Activated T-helper 1 cell treated with anti-CD3 and anti-CD28 coated beads, Interleukin-12 subunit alpha, Interleukin-12 subunit beta, Interleukin-2, Interleukin-4 antibody, amounts not matched to agents 30 ng/mL and 10 ng/mL and 1 ng/mL, durations not matched to agents 14 hours and 24 hours and 36 hours (primary cell): ENCODE measurements at regions not wholly inside any gene's neighbourhood (a gene's known extent, or its start where the extent isn't known, plus 50 kb on each side); places are given as distances from the start of the nearest gene placed in this dataset.

Experiments
- DNase-seq: peaks from one replicate; pipeline ENCODE4 v3.0.0; 2021; ENCODE audit warnings: low spot score
- H3K27ac Mint-ChIP-seq: one replicate; pipeline ENCODE4 v1.8.0; 2021; ENCODE audit warnings: mild to moderate bottlenecking, mixed read lengths
- H3K27me3 Mint-ChIP-seq: one replicate; pipeline ENCODE4 v1.8.0; 2022; ENCODE audit warnings: mild to moderate bottlenecking, moderate library complexity, mixed read lengths; ENCODE audit not compliant: insufficient read depth
- H3K36me3 Mint-ChIP-seq: one replicate; pipeline ENCODE4 v1.8.0; 2021; ENCODE audit warnings: low read depth, mixed read lengths
- H3K4me1 Mint-ChIP-seq: one replicate; pipeline ENCODE4 v1.8.0; 2021; ENCODE audit warnings: low read depth, mixed read lengths
- H3K4me3 Mint-ChIP-seq: one replicate; pipeline ENCODE4 v1.8.0; 2021; ENCODE audit warnings: mild to moderate bottlenecking, moderate library complexity, mixed read lengths
- H3K9me3 Mint-ChIP-seq: one replicate; pipeline ENCODE4 v1.8.0; 2021; ENCODE audit warnings: mixed read lengths
- intact Hi-C: fragments of 100-400 bp; cut with micrococcal nuclease; formaldehyde crosslinking; loops from one replicate; pipeline ENCODE4 v1.15.1; 2024

- Mint-ChIP-seq H3K4me1 (no peaks in the 10 kb centered on the region), H3K27ac (no peak overlapping the region), H3K36me3 (no peaks in the 10 kb centered on the region), H3K4me3 (no peak overlapping the region), H3K9me3 (no peaks in the 10 kb centered on the region), H3K27me3 (no peaks in the 10 kb centered on the region)
- intact Hi-C loops: no loop called here
- no peak for DNase-seq
These were observed 1028.5 kb downstream of the CDH18 start for GRCh38 chr5:18959535-18959934.

GRCh38 chr5:18961234-18961633 is 1026.8 kb downstream of the CDH18 start:
- intact Hi-C loops: no loop called here
- Mint-ChIP-seq H3K27ac (no peak overlapping the region), H3K27me3 (no peaks in the 10 kb centered on the region), H3K4me3 (no peak overlapping the region), H3K4me1 (no peaks in the 10 kb centered on the region), H3K36me3 (no peaks in the 10 kb centered on the region), H3K9me3 (peaks cover 7% of the 10 kb centered on the region)
- no peak for DNase-seq

- H3K9me3 Mint-ChIP-seq: peaks cover 7% of the 10 kb centered on the region
- H3K4me3 Mint-ChIP-seq: no peak overlapping the region
- H3K4me1 Mint-ChIP-seq: no peaks in the 10 kb centered on the region
- DNase-seq: no peak
- no peak overlapping the region for H3K27ac Mint-ChIP-seq
- intact Hi-C loops: no loop called here
- no peaks in the 10 kb centered on the region for H3K36me3 Mint-ChIP-seq
- H3K27me3 Mint-ChIP-seq: no peaks in the 10 kb centered on the region
These were observed 1022.1 kb downstream of the CDH18 start for GRCh38 chr5:18965893-18966292.

- Mint-ChIP-seq H3K4me3 (no peak overlapping the region), H3K9me3 (peaks cover 7% of the 10 kb centered on the region), H3K4me1 (no peaks in the 10 kb centered on the region), H3K36me3 (no peaks in the 10 kb centered on the region), H3K27me3 (no peaks in the 10 kb centered on the region), H3K27ac (no peak overlapping the region)
- no peak for DNase-seq
- intact Hi-C loops: no loop called here
These were observed 1020.4 kb downstream of the CDH18 start for GRCh38 chr5:18967637-18968036.

- Mint-ChIP-seq H3K4me1 (no peaks in the 10 kb centered on the region), H3K4me3 (no peak overlapping the region), H3K9me3 (peaks cover 7% of the 10 kb centered on the region), H3K27ac (no peak overlapping the region), H3K27me3 (no peaks in the 10 kb centered on the region), H3K36me3 (no peaks in the 10 kb centered on the region)
- intact Hi-C loops: no loop called here
- no peak for DNase-seq
These were observed 1019.0 kb downstream of the CDH18 start for GRCh38 chr5:18968966-18969365.

GRCh38 chr5:18970000-18970399 is 1018.0 kb downstream of the CDH18 start:
- Mint-ChIP-seq H3K9me3 (peaks cover 5% of the 10 kb centered on the region), H3K27ac (no peak overlapping the region), H3K4me3 (no peak overlapping the region), H3K4me1 (no peaks in the 10 kb centered on the region), H3K36me3 (no peaks in the 10 kb centered on the region), H3K27me3 (no peaks in the 10 kb centered on the region)
- no peak for DNase-seq
- intact Hi-C loops: no loop called here

GRCh38 chr5:18972177-18972576 is 1015.8 kb downstream of the CDH18 start:
- no peaks in the 10 kb centered on the region for H3K4me1 Mint-ChIP-seq
- intact Hi-C loops: no loop called here
- H3K36me3 Mint-ChIP-seq: no peaks in the 10 kb centered on the region
- H3K27me3 Mint-ChIP-seq: no peaks in the 10 kb centered on the region
- no peaks in the 10 kb centered on the region for H3K9me3 Mint-ChIP-seq
- no peak for DNase-seq
- H3K27ac Mint-ChIP-seq: no peak overlapping the region
- no peak overlapping the region for H3K4me3 Mint-ChIP-seq

GRCh38 chr5:18975624-18976023 is 1012.4 kb downstream of the CDH18 start:
- no peak for DNase-seq
- H3K9me3 Mint-ChIP-seq: no peaks in the 10 kb centered on the region
- no peaks in the 10 kb centered on the region for H3K27me3 Mint-ChIP-seq
- intact Hi-C loops: no loop called here
- H3K27ac Mint-ChIP-seq: no peak overlapping the region
- H3K36me3 Mint-ChIP-seq: no peaks in the 10 kb centered on the region
- H3K4me1 Mint-ChIP-seq: no peaks in the 10 kb centered on the region
- no peak overlapping the region for H3K4me3 Mint-ChIP-seq

GRCh38 chr5:18977880-18978279 is 1010.1 kb downstream of the CDH18 start:
- intact Hi-C loops: no loop called here

GRCh38 chr5:18984559-18985080 is 1003.4 kb downstream of the CDH18 start:
- no peak for DNase-seq
- Mint-ChIP-seq H3K4me3 (no peak overlapping the region), H3K4me1 (no peaks in the 10 kb centered on the region), H3K36me3 (no peaks in the 10 kb centered on the region), H3K27me3 (no peaks in the 10 kb centered on the region), H3K9me3 (peaks cover 11% of the 10 kb centered on the region), H3K27ac (no peak overlapping the region)
- intact Hi-C loops: no loop called here

More at GRCh38 chr5:18977880-18978279, 1010.1 kb downstream of the CDH18 start:
- no peak for DNase-seq
- peaks cover 3% of the 10 kb centered on the region for H3K9me3 Mint-ChIP-seq
- H3K36me3 Mint-ChIP-seq: no peaks in the 10 kb centered on the region
- H3K27ac Mint-ChIP-seq: no peak overlapping the region
- no peaks in the 10 kb centered on the region for H3K4me1 Mint-ChIP-seq
- H3K4me3 Mint-ChIP-seq: no peak overlapping the region
- H3K27me3 Mint-ChIP-seq: no peaks in the 10 kb centered on the region

- Mint-ChIP-seq H3K27me3 (no peaks in the 10 kb centered on the region), H3K4me1 (no peaks in the 10 kb centered on the region), H3K27ac (no peak overlapping the region), H3K9me3 (peaks cover 11% of the 10 kb centered on the region), H3K36me3 (no peaks in the 10 kb centered on the region), H3K4me3 (no peak overlapping the region)
- intact Hi-C loops: no loop called here
- no peak for DNase-seq
These were observed 1002.7 kb downstream of the CDH18 start for GRCh38 chr5:18985171-18985758.

- Mint-ChIP-seq H3K27ac (no peak overlapping the region), H3K27me3 (no peaks in the 10 kb centered on the region), H3K36me3 (no peaks in the 10 kb centered on the region), H3K9me3 (peaks cover 10% of the 10 kb centered on the region), H3K4me3 (no peak overlapping the region), H3K4me1 (no peaks in the 10 kb centered on the region)
- DNase-seq: no peak
- intact Hi-C loops: no loop called here
These were observed 1000.9 kb downstream of the CDH18 start for GRCh38 chr5:18987101-18987500.

- intact Hi-C loops: no loop called here
- H3K4me3 Mint-ChIP-seq: no peak overlapping the region
- DNase-seq: no peak
- H3K27me3 Mint-ChIP-seq: no peaks in the 10 kb centered on the region
- no peaks in the 10 kb centered on the region for H3K36me3 Mint-ChIP-seq
- no peaks in the 10 kb centered on the region for H3K4me1 Mint-ChIP-seq
- peaks cover 4% of the 10 kb centered on the region for H3K9me3 Mint-ChIP-seq
- H3K27ac Mint-ChIP-seq: no peak overlapping the region
These were observed 997.1 kb downstream of the CDH18 start for GRCh38 chr5:18990852-18991251.

- DNase-seq: no peak
- Mint-ChIP-seq H3K27ac (no peak overlapping the region), H3K36me3 (no peaks in the 10 kb centered on the region), H3K9me3 (peaks cover 4% of the 10 kb centered on the region), H3K27me3 (no peaks in the 10 kb centered on the region), H3K4me3 (no peak overlapping the region), H3K4me1 (no peaks in the 10 kb centered on the region)
- intact Hi-C loops: no loop called here
These were observed 995.7 kb downstream of the CDH18 start for GRCh38 chr5:18992264-18992663.
